ENCODE measurements at regions not wholly inside any gene's neighbourhood (a gene's known extent, or its start where the extent isn't known, plus 50 kb on each side); places are given as distances from the start of the nearest gene placed in this dataset.

GRCh38 chr1:218953386-218953785 lies 220.3 kb upstream of the LYPLAL1 start:
- no peak for DNase-seq

DNA sequence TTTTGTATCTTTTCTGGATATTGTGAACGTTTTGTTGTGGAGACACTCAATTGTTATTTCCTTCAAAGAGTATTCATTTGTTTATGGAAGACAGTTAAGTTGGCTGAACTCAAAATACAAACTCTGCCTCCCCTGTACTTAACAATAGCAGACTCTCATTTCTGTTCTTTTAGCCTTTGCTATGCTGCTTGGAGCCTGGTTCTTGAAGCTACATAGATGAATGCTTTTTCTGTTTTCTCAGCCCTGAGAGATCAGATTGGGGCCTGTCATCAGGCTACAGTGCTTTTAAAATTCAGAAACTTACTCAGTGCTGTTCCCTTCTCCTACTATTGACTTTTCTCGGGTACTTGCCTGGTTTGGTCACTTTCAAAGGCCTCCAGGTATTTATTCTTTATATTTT lies 215.7 kb upstream of the LYPLAL1 start:
- no peak for DNase-seq

DNA sequence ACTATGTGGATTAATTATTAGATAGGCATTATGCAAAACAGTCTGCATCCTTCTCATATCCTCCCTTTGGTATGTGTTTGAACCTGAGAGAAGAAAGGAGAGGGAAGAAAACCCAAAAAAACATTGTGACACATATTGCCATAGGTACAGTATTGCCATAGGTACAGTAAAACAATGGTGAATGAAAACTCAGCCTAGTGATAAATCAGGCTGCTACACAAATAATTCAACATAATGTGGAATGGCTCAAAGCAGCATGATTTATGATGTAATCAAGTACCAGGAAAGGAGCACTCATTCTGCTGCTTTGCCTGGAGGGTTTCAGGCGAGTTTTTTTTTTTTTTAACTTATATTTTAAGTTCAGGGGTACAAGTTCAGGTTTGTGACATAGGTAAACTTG lies 213.9 kb upstream of the LYPLAL1 start:
- no peak for DNase-seq

GRCh38 chr1:218964471-218965185 lies 209.1 kb upstream of the LYPLAL1 start:
- DNase-seq, result no peak

DNA sequence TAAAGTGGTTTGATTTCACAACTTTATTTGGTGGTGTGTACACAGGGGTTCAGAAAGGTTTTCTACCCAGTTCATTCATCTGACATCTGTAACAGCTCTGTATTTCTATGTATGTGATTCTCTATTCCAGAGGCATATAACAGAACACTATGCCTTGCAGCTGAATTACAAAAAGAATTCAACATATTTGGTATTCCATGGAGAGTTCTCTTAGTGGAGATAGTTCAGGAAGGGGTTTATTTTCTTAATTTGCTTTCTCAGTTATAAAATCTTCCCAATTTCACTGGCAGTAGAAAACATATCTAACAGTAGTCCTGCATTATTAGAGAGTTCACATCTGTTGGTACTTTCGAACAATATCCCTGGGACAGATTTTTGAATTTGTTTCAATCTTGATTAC lies 207.9 kb upstream of the LYPLAL1 start:
- no peak for DNase-seq

- DNase-seq, result no peak
These were observed 206.4 kb upstream of the LYPLAL1 start for GRCh38 chr1:218967254-218967653.

DNA sequence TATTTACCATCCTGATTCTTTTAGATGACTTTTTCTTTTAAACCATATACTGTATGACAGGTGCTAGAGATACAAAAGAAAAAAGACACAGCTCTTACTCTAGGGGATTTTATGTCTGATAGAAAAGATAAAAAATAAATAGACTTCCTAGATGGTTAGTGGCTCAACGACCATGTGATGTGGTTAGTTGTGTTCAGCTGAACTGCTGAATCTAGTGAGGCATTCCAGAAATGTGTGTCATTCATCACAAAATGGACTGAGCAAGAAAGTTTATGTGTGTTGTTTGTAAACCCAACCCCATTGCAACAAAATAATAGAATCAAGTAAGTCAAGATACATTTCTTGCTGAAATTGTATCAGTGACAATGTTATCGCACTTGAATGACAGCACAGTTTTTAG lies 205.8 kb upstream of the LYPLAL1 start:
- DNase-seq, result no peak

DNA sequence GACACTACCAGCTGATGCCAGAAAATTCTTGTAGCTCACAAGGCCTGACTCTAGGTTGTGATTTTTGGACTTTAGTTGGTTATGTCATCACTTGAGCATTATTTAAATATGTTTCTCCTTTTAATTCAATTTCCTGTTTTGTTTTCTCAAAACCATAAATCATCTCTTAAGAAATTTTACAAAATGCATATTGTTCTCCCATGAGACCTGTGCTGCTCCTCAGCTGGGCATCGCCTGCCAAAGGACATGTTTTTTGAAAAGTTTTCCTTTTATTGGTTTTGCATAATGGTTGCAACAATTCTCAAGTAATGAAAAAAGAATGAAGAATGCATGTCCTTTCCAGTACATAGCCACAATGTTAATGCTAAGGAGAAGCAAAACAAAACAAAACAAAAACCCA lies 204.7 kb upstream of the LYPLAL1 start:
- DNase-seq, result no peak

DNA sequence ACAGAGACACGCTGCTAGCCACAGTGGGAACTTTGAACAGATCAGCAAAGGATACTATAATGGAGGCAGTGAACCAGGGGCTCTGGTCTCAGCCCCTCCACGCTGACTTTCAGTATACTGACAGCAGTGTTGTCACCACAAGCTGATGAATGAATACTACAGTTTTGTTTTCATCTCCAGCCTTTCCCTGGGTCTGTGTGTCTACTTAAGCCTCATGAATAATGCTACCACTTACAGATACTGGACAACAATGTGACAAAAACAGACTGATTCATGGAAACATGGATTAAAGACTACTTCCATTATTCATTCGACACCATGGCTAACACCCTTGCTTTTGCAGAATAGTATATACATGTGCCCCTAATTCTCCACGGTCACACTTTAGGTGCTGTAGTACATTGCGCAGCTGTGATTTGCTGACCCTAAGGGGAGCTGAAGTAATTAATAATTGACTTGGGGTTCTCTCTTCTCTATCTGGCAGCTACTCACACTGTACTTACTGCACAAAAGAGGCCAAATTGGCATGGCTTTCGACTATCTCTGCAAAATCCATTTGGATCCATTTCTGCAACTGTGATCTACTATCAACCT lies 203.2 kb upstream of the LYPLAL1 start:
- no peak for DNase-seq

DNA sequence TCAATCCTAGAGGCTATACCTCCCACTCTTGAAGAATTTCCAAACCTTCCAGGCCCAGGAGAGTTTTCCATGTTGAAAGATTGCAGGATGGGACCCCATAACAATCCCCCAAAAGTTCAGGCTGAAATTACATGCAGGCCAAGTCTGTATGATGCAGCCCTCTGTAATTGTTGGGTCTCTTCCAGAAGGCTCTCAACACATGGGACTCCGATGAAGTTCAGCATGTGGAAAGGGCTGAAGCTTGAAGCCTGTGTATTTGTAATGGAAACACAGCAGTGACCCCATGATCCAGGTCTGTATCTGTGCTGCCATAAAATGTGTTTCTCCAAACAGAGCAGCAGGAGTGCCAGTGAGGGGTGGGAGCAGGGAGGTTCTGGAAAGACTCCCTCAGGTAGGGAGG lies 202.5 kb upstream of the LYPLAL1 start:
- no peak for DNase-seq

DNA sequence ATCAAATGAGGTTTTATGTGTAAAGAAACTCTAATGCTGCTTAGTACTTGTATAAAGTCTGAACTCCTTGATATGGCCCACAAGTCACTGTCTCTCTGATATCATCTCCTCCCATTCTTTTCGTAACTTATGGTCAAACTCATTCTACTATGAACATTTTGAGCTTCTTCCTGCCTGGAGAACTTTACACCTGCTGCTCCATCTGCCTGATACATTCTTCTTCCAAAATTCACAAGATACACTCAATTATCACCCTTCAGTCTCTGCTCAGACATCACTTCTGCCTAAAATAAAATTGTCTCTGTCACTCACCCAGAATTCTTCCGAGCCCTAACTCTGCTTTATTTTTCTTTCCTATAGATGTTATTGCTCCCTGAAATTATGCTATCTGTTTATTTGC lies 192.8 kb upstream of the LYPLAL1 start:
- DNase-seq, result no peak

GRCh38 chr1:218982482-218982881 lies 191.2 kb upstream of the LYPLAL1 start:
- no peak for DNase-seq

DNA sequence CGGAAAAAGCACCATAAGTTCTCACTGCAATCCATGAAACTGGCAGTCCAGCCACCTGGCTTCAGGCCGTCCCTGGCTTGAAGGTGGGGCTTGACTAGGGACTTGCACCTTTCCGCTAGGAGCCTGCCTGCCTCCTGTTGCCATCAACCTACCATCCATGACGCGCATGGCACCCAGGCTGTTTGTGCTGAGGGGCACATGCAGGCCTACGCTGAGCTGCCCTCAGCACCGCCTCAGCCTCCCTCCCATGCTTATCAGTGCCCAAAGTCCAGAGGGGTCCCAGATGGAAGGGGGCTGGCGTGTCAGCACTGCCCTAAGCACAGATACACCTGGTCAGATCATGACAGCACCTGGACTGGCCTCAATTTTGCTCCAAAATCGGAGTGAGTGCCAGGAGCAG lies 190.2 kb upstream of the LYPLAL1 start:
- no peak for DNase-seq

- DNase-seq, result no peak
These were observed 189.8 kb upstream of the LYPLAL1 start for GRCh38 chr1:218983848-218984247.

- DNase-seq, result no peak
These were observed 188.2 kb upstream of the LYPLAL1 start for GRCh38 chr1:218985424-218985984.

- DNase-seq, result no peak
These were observed 186.9 kb upstream of the LYPLAL1 start for GRCh38 chr1:218986816-218987215.

GRCh38 chr1:218990019-218990418 lies 183.7 kb upstream of the LYPLAL1 start:
- no peak for DNase-seq

- DNase-seq, result no peak
These were observed 182.6 kb upstream of the LYPLAL1 start for GRCh38 chr1:218991089-218991488.

GRCh38 chr1:218994615-218995014 lies 179.1 kb upstream of the LYPLAL1 start:
- no peak for DNase-seq

DNA sequence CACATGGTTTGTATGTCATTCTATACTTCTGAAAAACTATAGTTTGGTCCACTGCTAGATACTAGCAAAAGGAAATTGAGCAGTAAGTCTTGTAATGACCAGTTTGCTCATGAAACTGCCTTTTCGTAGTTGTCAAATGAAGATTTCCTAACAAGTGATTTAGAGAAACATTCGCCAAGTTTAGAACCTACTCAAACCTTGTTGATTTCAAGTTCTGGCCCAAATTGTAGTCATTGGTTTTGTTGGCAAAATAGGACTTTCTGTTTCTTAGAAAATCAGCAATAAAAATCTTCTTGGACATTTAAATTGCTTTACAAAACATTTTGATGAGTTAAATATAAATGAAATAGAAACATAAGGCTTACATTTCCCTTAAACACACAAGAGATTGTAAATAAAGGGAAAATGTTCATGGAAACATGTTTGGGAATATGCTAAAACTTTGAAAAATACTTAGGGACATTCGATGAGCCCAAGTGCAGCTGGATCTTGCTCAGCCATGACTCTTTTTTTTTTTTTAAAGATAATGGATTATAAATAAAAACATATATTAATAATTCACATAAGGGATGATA lies 178.5 kb upstream of the LYPLAL1 start:
- no peak for DNase-seq

DNA sequence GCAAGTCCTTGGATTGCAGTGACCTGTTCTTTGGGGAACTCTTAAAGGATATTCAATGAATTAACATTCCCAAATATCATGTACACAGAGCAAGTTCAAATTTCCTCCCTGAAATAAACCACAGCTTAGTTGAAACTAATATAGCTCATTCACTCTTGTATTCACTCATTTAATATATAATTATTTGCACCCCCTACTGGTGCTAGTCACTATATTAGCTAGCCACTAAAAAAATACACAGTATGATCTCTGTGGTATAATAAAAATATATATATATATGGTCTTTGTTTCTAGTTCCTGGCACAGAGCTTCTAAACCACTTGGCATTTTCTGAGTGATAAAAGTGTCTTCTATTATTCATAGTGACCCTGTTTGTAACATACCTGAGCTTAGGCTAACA lies 177.3 kb upstream of the LYPLAL1 start:
- DNase-seq, result no peak

- DNase-seq, result no peak
These were observed 173.7 kb upstream of the LYPLAL1 start for GRCh38 chr1:219000005-219000404.

GRCh38 chr1:219000631-219001030 lies 173.0 kb upstream of the LYPLAL1 start:
- DNase-seq, result no peak

DNA sequence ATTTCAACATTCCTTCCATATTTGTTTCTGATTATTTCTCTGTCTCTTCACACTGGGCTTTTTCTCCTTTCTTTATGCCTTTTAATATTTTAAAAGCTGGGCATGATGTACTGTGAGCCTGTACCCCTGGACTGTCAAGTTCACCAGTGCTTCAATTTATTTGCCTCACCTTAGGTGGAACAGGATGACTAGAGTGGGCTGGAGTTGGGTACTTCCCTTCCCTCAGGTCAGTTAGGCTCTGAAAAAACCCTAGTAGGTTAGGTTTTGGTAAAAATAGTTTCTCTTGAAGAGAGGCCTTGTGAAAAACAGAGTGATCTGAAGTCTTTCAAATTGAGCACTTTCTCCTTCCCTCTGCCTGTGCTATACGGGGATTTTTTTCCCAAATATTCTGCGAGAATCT lies 163.0 kb upstream of the LYPLAL1 start:
- DNase-seq, result no peak
